ENCODE measurements at regions not wholly inside any gene's neighbourhood (a gene's known extent, or its start where the extent isn't known, plus 50 kb on each side); places are given as distances from the start of the nearest gene placed in this dataset.

- TF ChIP-seq CTCF (IDR thresholded peaks at IDR 0.05) (no peak), POLR2A (IDR thresholded peaks at IDR 0.05) (no peak)
Measured at GRCh38 chr1:9442278-9442846, 96.9 kb upstream of the SLC25A33 start.

Data from adrenal gland (tissue), 5 donors.